ENCODE measurements at regions not wholly inside any gene's neighbourhood (a gene's known extent, or its start where the extent isn't known, plus 50 kb on each side); places are given as distances from the start of the nearest gene placed in this dataset.
"Not testable (repeated sequence)": the region's sequence is repeated elsewhere in the genome, so short reads cannot be mapped to it uniquely, and the experiment has no call there.

- intact Hi-C loops (cut with DNase I): no loop called here
These were observed 171.7 kb downstream of the MAT2B start for GRCh38 chr5:163677092-163677491.

GRCh38 chr5:163682234-163682633, 176.8 kb downstream of the MAT2B start:
- ATAC-seq (no peak), DNase-seq (ENCODE audit: low spot score) (no peak)
- intact Hi-C loops (cut with DNase I): no loop called here

More at GRCh38 chr5:163677092-163677491, 171.7 kb downstream of the MAT2B start:
- no peak for ATAC-seq
- no peak for DNase-seq (ENCODE audit: low spot score)

- intact Hi-C loops (cut with DNase I): no loop called here
- DNase-seq (ENCODE audit: low spot score) (no peak), ATAC-seq (no peak)
These were observed 182.0 kb downstream of the MAT2B start for GRCh38 chr5:163687414-163687813.

GRCh38 chr5:163692091-163692490, 186.7 kb downstream of the MAT2B start:
- DNase-seq (ENCODE audit: low spot score) (no peak), ATAC-seq (no peak)
- intact Hi-C loops (cut with DNase I): no loop called here

GRCh38 chr5:163695830-163696578, 190.6 kb downstream of the MAT2B start:
- ATAC-seq (no peak), DNase-seq (ENCODE audit: low spot score) (no peak)
- intact Hi-C loops (cut with DNase I): no loop called here

- intact Hi-C loops (cut with DNase I): no loop called here
- ATAC-seq (no peak), DNase-seq (ENCODE audit: low spot score) (no peak)
These were observed 191.1 kb downstream of the MAT2B start for GRCh38 chr5:163696579-163696887.

GRCh38 chr5:163706053-163706771, 200.8 kb downstream of the MAT2B start:
- DNase-seq (ENCODE audit: low spot score) (no peak), ATAC-seq (no peak)
- intact Hi-C loops (cut with DNase I): no loop called here

GRCh38 chr5:163712011-163712410, 206.6 kb downstream of the MAT2B start:
- DNase-seq (ENCODE audit: low spot score) (no peak), ATAC-seq (no peak)
- intact Hi-C loops (cut with DNase I): no loop called here

- intact Hi-C loops (cut with DNase I): no loop called here
- ATAC-seq (no peak), DNase-seq (ENCODE audit: low spot score) (no peak)
These were observed 212.9 kb downstream of the MAT2B start for GRCh38 chr5:163718272-163718671.

- intact Hi-C loops (cut with DNase I): no loop called here
- ATAC-seq: no peak
These were observed 218.9 kb downstream of the MAT2B start for GRCh38 chr5:163724305-163724704.

GRCh38 chr5:163727028-163727427, 221.6 kb downstream of the MAT2B start:
- intact Hi-C loops (cut with DNase I): no loop called here
- no peak for ATAC-seq

More at GRCh38 chr5:163724305-163724704, 218.9 kb downstream of the MAT2B start:
- DNase-seq (ENCODE audit: low spot score): no peak

GRCh38 chr5:163730206-163730756, 224.9 kb downstream of the MAT2B start:
- DNase-seq (ENCODE audit: low spot score) (no peak), ATAC-seq (no peak)
- intact Hi-C loops (cut with DNase I): no loop called here

More at GRCh38 chr5:163727028-163727427, 221.6 kb downstream of the MAT2B start:
- DNase-seq (ENCODE audit: low spot score): no peak

- intact Hi-C loops (cut with DNase I): no loop called here
- ATAC-seq (no peak), DNase-seq (ENCODE audit: low spot score) (no peak)
These were observed 225.8 kb downstream of the MAT2B start for GRCh38 chr5:163731256-163731655.

GRCh38 chr5:163735069-163735468, 229.7 kb downstream of the MAT2B start:
- intact Hi-C loops (cut with DNase I): no loop called here
- DNase-seq (ENCODE audit: low spot score): no peak
- ATAC-seq: no peak

GRCh38 chr5:163747586-163747985, 242.2 kb downstream of the MAT2B start:
- ATAC-seq (no peak), DNase-seq (ENCODE audit: low spot score) (no peak)
- intact Hi-C loops (cut with DNase I): no loop called here

- intact Hi-C loops (cut with DNase I): no loop called here
- no peak for ATAC-seq
These were observed 243.5 kb downstream of the MAT2B start for GRCh38 chr5:163748934-163749333.

GRCh38 chr5:163750415-163750814, 245.0 kb downstream of the MAT2B start:
- DNase-seq (ENCODE audit: low spot score); ATAC-seq; intact Hi-C loops (cut with DNase I): not testable (repeated sequence)

More at GRCh38 chr5:163748934-163749333, 243.5 kb downstream of the MAT2B start:
- DNase-seq (ENCODE audit: low spot score): no peak

GRCh38 chr5:163755505-163755904, 250.1 kb downstream of the MAT2B start:
- DNase-seq (ENCODE audit: low spot score): no peak
- intact Hi-C loops (cut with DNase I): no loop called here
- ATAC-seq: no peak

- intact Hi-C loops (cut with DNase I): no loop called here
- DNase-seq (ENCODE audit: low spot score) (no peak), ATAC-seq (no peak)
These were observed 250.8 kb downstream of the MAT2B start for GRCh38 chr5:163756170-163756569.

- DNase-seq (ENCODE audit: low spot score) (no peak), ATAC-seq (no peak)
- intact Hi-C loops (cut with DNase I): no loop called here
These were observed 251.9 kb downstream of the MAT2B start for GRCh38 chr5:163757344-163757743.

All from sciatic nerve (tissue), 2 donors.